Activated CD4-positive, alpha-beta memory T cell treated with anti-CD3 and anti-CD28 coated beads for 36 hours (primary cell): ENCODE measurements at regions not wholly inside any gene's neighbourhood (a gene's known extent, or its start where the extent isn't known, plus 50 kb on each side); places are given as distances from the start of the nearest gene placed in this dataset.

ENCODE experiments used
- CTCF ChIA-PET: fragments of 350-600 bp; sonication (Branson Sonifier 250); formaldehyde crosslinking; loops from one replicate; lab custom pipeline; 2021; ENCODE audit warnings: antibody characterized with exemption, inconsistent platforms; lab: Charles Lee
- POLR2A ChIA-PET: fragments of 350-600 bp; sonication (Branson Sonifier 250); formaldehyde crosslinking; loops from one replicate; lab custom pipeline; 2021; ENCODE audit warnings: antibody characterized with exemption; lab: Charles Lee
- DNase-seq: peaks from one replicate; pipeline ENCODE4 v3.0.0-alpha.2; 2020
- H3K27ac Mint-ChIP-seq: one replicate; pipeline ENCODE4 v1.8.0; 2021; ENCODE audit warnings: mixed read lengths
- H3K27me3 Mint-ChIP-seq: one replicate; pipeline ENCODE4 v1.8.0; 2021; ENCODE audit warnings: mixed read lengths
- H3K36me3 Mint-ChIP-seq: one replicate; pipeline ENCODE4 v1.8.0; 2021; ENCODE audit warnings: mixed read lengths
- H3K4me1 Mint-ChIP-seq: one replicate; pipeline ENCODE4 v1.8.0; 2021; ENCODE audit warnings: low read depth, mixed read lengths
- H3K4me3 Mint-ChIP-seq: one replicate; pipeline ENCODE4 v1.8.0; 2021; ENCODE audit warnings: mild to moderate bottlenecking, mixed read lengths
- H3K9me3 Mint-ChIP-seq: one replicate; pipeline ENCODE4 v1.8.0; 2021; ENCODE audit warnings: mixed read lengths
- intact Hi-C: fragments of 100-400 bp; cut with micrococcal nuclease; formaldehyde crosslinking; loops from one replicate; pipeline ENCODE4 v1.15.1; 2023

GRCh38 chr4:132865458-132865857, 283.6 kb upstream of the PCDH10 start:
- no peak overlapping the region for H3K4me3 Mint-ChIP-seq
- no peaks in the 10 kb centered on the region for H3K27me3 Mint-ChIP-seq
- CTCF ChIA-PET: no interaction called here

GRCh38 chr4:132865922-132866321, 283.2 kb upstream of the PCDH10 start:
- no peak for DNase-seq
- Mint-ChIP-seq H3K4me1 (no peaks in the 10 kb centered on the region), H3K36me3 (no peaks in the 10 kb centered on the region), H3K27me3 (no peaks in the 10 kb centered on the region), H3K4me3 (no peak overlapping the region), H3K9me3 (peaks cover 10% of the 10 kb centered on the region), H3K27ac (no peak overlapping the region)
- intact Hi-C loops: no loop called here
- ChIA-PET POLR2A (no interaction called here), CTCF (no interaction called here)

More at GRCh38 chr4:132865458-132865857, 283.6 kb upstream of the PCDH10 start:
- Mint-ChIP-seq H3K4me1 (no peaks in the 10 kb centered on the region), H3K9me3 (peaks cover 8% of the 10 kb centered on the region), H3K36me3 (no peaks in the 10 kb centered on the region), H3K27ac (no peak overlapping the region)
- no peak for DNase-seq
- POLR2A ChIA-PET: no interaction called here
- intact Hi-C loops: no loop called here

GRCh38 chr4:132866616-132867015, 282.5 kb upstream of the PCDH10 start:
- POLR2A ChIA-PET: no interaction called here
- no peak for DNase-seq
- no peaks in the 10 kb centered on the region for H3K27me3 Mint-ChIP-seq
- no peak overlapping the region for H3K27ac Mint-ChIP-seq
- CTCF ChIA-PET: no interaction called here
- no peaks in the 10 kb centered on the region for H3K4me1 Mint-ChIP-seq
- H3K9me3 Mint-ChIP-seq: peaks cover 8% of the 10 kb centered on the region
- no peaks in the 10 kb centered on the region for H3K36me3 Mint-ChIP-seq
- no peak overlapping the region for H3K4me3 Mint-ChIP-seq
- intact Hi-C loops: no loop called here

GRCh38 chr4:132893787-132894186, 255.3 kb upstream of the PCDH10 start:
- no peaks in the 10 kb centered on the region for H3K4me1 Mint-ChIP-seq
- no peak overlapping the region for H3K4me3 Mint-ChIP-seq
- intact Hi-C loops: no loop called here
- peaks cover 11% of the 10 kb centered on the region for H3K9me3 Mint-ChIP-seq
- H3K27me3 Mint-ChIP-seq: no peaks in the 10 kb centered on the region
- POLR2A ChIA-PET: no interaction called here
- H3K36me3 Mint-ChIP-seq: no peaks in the 10 kb centered on the region
- no peak for DNase-seq
- no peak overlapping the region for H3K27ac Mint-ChIP-seq
- CTCF ChIA-PET: no interaction called here

- intact Hi-C loops: no loop called here
- H3K4me1 Mint-ChIP-seq: no peaks in the 10 kb centered on the region
- no peaks in the 10 kb centered on the region for H3K27me3 Mint-ChIP-seq
- DNase-seq: no peak
- H3K9me3 Mint-ChIP-seq: peaks cover 7% of the 10 kb centered on the region
- H3K36me3 Mint-ChIP-seq: no peaks in the 10 kb centered on the region
- no peak overlapping the region for H3K4me3 Mint-ChIP-seq
- ChIA-PET POLR2A (no interaction called here), CTCF (no interaction called here)
- H3K27ac Mint-ChIP-seq: no peak overlapping the region
Measured at GRCh38 chr4:132901224-132901623, 247.9 kb upstream of the PCDH10 start.

GRCh38 chr4:132910229-132910748, 238.8 kb upstream of the PCDH10 start:
- H3K4me1 Mint-ChIP-seq: no peaks in the 10 kb centered on the region
- intact Hi-C loops: no loop called here
- H3K27ac Mint-ChIP-seq: no peak overlapping the region
- no peaks in the 10 kb centered on the region for H3K36me3 Mint-ChIP-seq
- CTCF ChIA-PET: no interaction called here
- POLR2A ChIA-PET: no interaction called here
- H3K4me3 Mint-ChIP-seq: no peak overlapping the region
- no peak for DNase-seq
- no peaks in the 10 kb centered on the region for H3K27me3 Mint-ChIP-seq
- peaks cover 7% of the 10 kb centered on the region for H3K9me3 Mint-ChIP-seq

GRCh38 chr4:132918096-132918495, 231.0 kb upstream of the PCDH10 start:
- no peak for DNase-seq
- intact Hi-C loops: no loop called here
- Mint-ChIP-seq H3K9me3 (no peaks in the 10 kb centered on the region), H3K4me1 (no peaks in the 10 kb centered on the region), H3K27me3 (no peaks in the 10 kb centered on the region), H3K27ac (no peak overlapping the region), H3K36me3 (no peaks in the 10 kb centered on the region), H3K4me3 (no peak overlapping the region)
- CTCF ChIA-PET: no interaction called here
- POLR2A ChIA-PET: no interaction called here

GRCh38 chr4:132923516-132923915, 225.6 kb upstream of the PCDH10 start:
- intact Hi-C loops: no loop called here
- H3K36me3 Mint-ChIP-seq: no peaks in the 10 kb centered on the region
- H3K4me3 Mint-ChIP-seq: no peak overlapping the region
- no peak overlapping the region for H3K27ac Mint-ChIP-seq
- peaks cover 6% of the 10 kb centered on the region for H3K9me3 Mint-ChIP-seq
- CTCF ChIA-PET: no interaction called here
- no peak for DNase-seq
- H3K27me3 Mint-ChIP-seq: no peaks in the 10 kb centered on the region
- no peaks in the 10 kb centered on the region for H3K4me1 Mint-ChIP-seq
- POLR2A ChIA-PET: no interaction called here

GRCh38 chr4:132934911-132935310, 214.2 kb upstream of the PCDH10 start:
- ChIA-PET CTCF (interaction anchor here (0.7 kb wide), 1 partner anchor 404 kb away, joined by 4 read pairs; no protein-coding TSS in a partner anchor), POLR2A (no interaction called here)
- H3K27ac Mint-ChIP-seq: no peak overlapping the region
- peaks cover 7% of the 10 kb centered on the region for H3K9me3 Mint-ChIP-seq
- H3K4me3 Mint-ChIP-seq: no peak overlapping the region
- H3K4me1 Mint-ChIP-seq: no peaks in the 10 kb centered on the region
- no peak for DNase-seq
- no peaks in the 10 kb centered on the region for H3K36me3 Mint-ChIP-seq
- H3K27me3 Mint-ChIP-seq: no peaks in the 10 kb centered on the region
- intact Hi-C loops: no loop called here

GRCh38 chr4:132955146-132955545, 193.9 kb upstream of the PCDH10 start:
- Mint-ChIP-seq H3K36me3 (no peaks in the 10 kb centered on the region), H3K9me3 (peaks cover 14% of the 10 kb centered on the region), H3K27ac (no peak overlapping the region), H3K4me3 (no peak overlapping the region), H3K4me1 (no peaks in the 10 kb centered on the region), H3K27me3 (no peaks in the 10 kb centered on the region)
- ChIA-PET POLR2A (no interaction called here), CTCF (no interaction called here)
- intact Hi-C loops: no loop called here
- no peak for DNase-seq

GRCh38 chr4:132956962-132957361, 192.1 kb upstream of the PCDH10 start:
- Mint-ChIP-seq H3K27ac (no peak overlapping the region), H3K4me3 (no peak overlapping the region), H3K36me3 (no peaks in the 10 kb centered on the region), H3K27me3 (no peaks in the 10 kb centered on the region), H3K4me1 (no peaks in the 10 kb centered on the region), H3K9me3 (peaks cover 9% of the 10 kb centered on the region)
- ChIA-PET POLR2A (no interaction called here), CTCF (no interaction called here)
- DNase-seq: no peak
- intact Hi-C loops: no loop called here

GRCh38 chr4:132958457-132959263, 190.4 kb upstream of the PCDH10 start:
- Mint-ChIP-seq H3K4me1 (no peaks in the 10 kb centered on the region), H3K27me3 (no peaks in the 10 kb centered on the region), H3K4me3 (no peak overlapping the region), H3K9me3 (peaks cover 8% of the 10 kb centered on the region), H3K27ac (no peak overlapping the region), H3K36me3 (no peaks in the 10 kb centered on the region)
- ChIA-PET POLR2A (no interaction called here), CTCF (no interaction called here)
- intact Hi-C loops: no loop called here
- DNase-seq: no peak

- no peak for DNase-seq
- intact Hi-C loops: no loop called here
- ChIA-PET CTCF (no interaction called here), POLR2A (no interaction called here)
- peaks cover 3% of the 10 kb centered on the region for H3K9me3 Mint-ChIP-seq
- H3K27ac Mint-ChIP-seq: no peak overlapping the region
- no peaks in the 10 kb centered on the region for H3K4me1 Mint-ChIP-seq
- H3K36me3 Mint-ChIP-seq: no peaks in the 10 kb centered on the region
- H3K4me3 Mint-ChIP-seq: no peak overlapping the region
- H3K27me3 Mint-ChIP-seq: no peaks in the 10 kb centered on the region
Measured at GRCh38 chr4:132981611-132982010, 167.5 kb upstream of the PCDH10 start.
